NT2/D1 (cell line): ENCODE measurements at regions not wholly inside any gene's neighbourhood (a gene's known extent, or its start where the extent isn't known, plus 50 kb on each side); places are given as distances from the start of the nearest gene placed in this dataset.

ENCODE experiments used
- SUZ12 ChIP-seq: IDR thresholded peaks from 2 replicates; pipeline ENCODE4 v1.6.1; 2011; ENCODE audit not compliant: insufficient read length, insufficient read depth; ENCODE audit errors: extremely low read depth
- YY1 ChIP-seq: IDR thresholded peaks from 2 replicates; pipeline ENCODE4 v1.6.1; 2011; ENCODE audit not compliant: insufficient read length, insufficient read depth
- ZNF274 ChIP-seq: IDR thresholded peaks from 2 replicates; pipeline ENCODE4 v1.6.1; 2011; ENCODE audit warnings: mild to moderate bottlenecking, low read depth, low read length

- no peak for TF ChIP-seq YY1
- TF ChIP-seq ZNF274: no peak
- no peak for TF ChIP-seq SUZ12
These were observed 90.7 kb downstream of the ANKRD60 start for GRCh38 chr20:58137651-58138265.
